Left lung (tissue), 4 donors: ENCODE measurements at regions not wholly inside any gene's neighbourhood (a gene's known extent, or its start where the extent isn't known, plus 50 kb on each side); places are given as distances from the start of the nearest gene placed in this dataset.

Source experiments
- ATAC-seq: fragments of 200-7000 bp; cut with Tn5 transposase; one replicate; pipeline ENCODE4 v1.9.1; 2020; ENCODE audit warnings: moderate library complexity
- DNase-seq, 4 donors: peaks; one replicate each; pipeline ENCODE4 v3.0.0-alpha.2; 2013 to 2020
- H3K27ac ChIP-seq, 2 donors: fragments of 200-600 bp; sonication (generic) in 1 of 2; one replicate each; pipeline versions ENCODE4 v1.5.0 to v1.8.0; 2020 to 2021
- H3K27me3 ChIP-seq, 2 donors: fragments of 200-600 bp; sonication (generic) in 1 of 2; one replicate each; pipeline versions ENCODE4 v1.5.0 to v1.8.0; 2020 to 2021
- H3K36me3 ChIP-seq, 2 donors: fragments of 200-600 bp; sonication (generic) in 1 of 2; one replicate each; pipeline versions ENCODE4 v1.5.0 to v1.8.0; 2020 to 2021
- H3K4me1 ChIP-seq, 2 donors: fragments of 200-600 bp; one replicate each; pipeline ENCODE4 v1.8.0; 2021
- H3K4me3 ChIP-seq, 2 donors: fragments of 200-600 bp; sonication (generic) in 1 of 2; one replicate each; pipeline versions ENCODE4 v1.5.0 to v1.8.0; 2020 to 2021; ENCODE audit warnings: mild to moderate bottlenecking in 1 of 2
- H3K9me3 ChIP-seq, 2 donors: fragments of 200-600 bp; sonication (generic) in 1 of 2; one replicate each; pipeline versions ENCODE4 v1.5.0 to v1.8.0; 2020 to 2021
- intact Hi-C, 2 donors: fragments of 100-400 bp; cut with DNase I; formaldehyde crosslinking; loops; one replicate each; pipeline versions ENCODE4 v1.11.2 to v1.14.2; 2022
- TF ChIP-seq, protein P1 (sequence below), 2 donors: fragments of 200-600 bp; sonication (generic) in 1 of 2; IDR thresholded peaks; one replicate each; pipeline versions ENCODE4 v1.5.0 to v1.8.0; 2021; ENCODE audit warnings: antibody characterized with exemption in 2 of 2
- donor health status: DM: no; HTN: yes; CAD: no.
- donor health status: DM: no; HTN: no; CAD: no.

DNA sequence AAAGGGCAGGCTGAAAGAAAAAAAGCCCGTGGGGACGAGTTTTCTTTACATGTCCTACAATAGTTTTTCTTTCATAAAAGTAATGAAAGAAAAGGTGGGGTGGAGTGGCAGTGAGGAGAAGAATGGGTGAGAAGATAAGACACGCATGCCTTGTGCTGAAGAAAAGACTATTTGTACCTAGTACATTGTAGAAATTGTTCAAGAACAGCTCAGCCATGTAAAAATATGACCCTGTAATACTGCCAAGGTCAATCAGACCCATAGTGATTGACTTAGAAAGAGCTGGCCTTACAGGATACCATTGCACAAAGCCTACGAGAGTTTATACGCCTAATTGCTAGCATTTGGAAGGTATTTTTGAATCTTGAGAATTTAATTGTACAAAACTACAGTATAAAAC, 126.0 kb upstream of the NRIP1 start:
- intact Hi-C loops = no loop called here
- H3K9me3 ChIP-seq = no peaks in the 10 kb centered on the region
- TF ChIP-seq, protein P1, sequence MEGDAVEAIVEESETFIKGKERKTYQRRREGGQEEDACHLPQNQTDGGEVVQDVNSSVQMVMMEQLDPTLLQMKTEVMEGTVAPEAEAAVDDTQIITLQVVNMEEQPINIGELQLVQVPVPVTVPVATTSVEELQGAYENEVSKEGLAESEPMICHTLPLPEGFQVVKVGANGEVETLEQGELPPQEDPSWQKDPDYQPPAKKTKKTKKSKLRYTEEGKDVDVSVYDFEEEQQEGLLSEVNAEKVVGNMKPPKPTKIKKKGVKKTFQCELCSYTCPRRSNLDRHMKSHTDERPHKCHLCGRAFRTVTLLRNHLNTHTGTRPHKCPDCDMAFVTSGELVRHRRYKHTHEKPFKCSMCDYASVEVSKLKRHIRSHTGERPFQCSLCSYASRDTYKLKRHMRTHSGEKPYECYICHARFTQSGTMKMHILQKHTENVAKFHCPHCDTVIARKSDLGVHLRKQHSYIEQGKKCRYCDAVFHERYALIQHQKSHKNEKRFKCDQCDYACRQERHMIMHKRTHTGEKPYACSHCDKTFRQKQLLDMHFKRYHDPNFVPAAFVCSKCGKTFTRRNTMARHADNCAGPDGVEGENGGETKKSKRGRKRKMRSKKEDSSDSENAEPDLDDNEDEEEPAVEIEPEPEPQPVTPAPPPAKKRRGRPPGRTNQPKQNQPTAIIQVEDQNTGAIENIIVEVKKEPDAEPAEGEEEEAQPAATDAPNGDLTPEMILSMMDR (IDR thresholded peaks at IDR 0.05) = no peak
- H3K36me3 ChIP-seq = no peaks in the 10 kb centered on the region
- H3K4me3 ChIP-seq = no peak overlapping the region
- DNase-seq (no peak), ATAC-seq (no peak)
- H3K27ac ChIP-seq = no peak overlapping the region
- no peaks in the 10 kb centered on the region for H3K27me3 ChIP-seq
- H3K4me1 ChIP-seq = no peaks in the 10 kb centered on the region

DNA sequence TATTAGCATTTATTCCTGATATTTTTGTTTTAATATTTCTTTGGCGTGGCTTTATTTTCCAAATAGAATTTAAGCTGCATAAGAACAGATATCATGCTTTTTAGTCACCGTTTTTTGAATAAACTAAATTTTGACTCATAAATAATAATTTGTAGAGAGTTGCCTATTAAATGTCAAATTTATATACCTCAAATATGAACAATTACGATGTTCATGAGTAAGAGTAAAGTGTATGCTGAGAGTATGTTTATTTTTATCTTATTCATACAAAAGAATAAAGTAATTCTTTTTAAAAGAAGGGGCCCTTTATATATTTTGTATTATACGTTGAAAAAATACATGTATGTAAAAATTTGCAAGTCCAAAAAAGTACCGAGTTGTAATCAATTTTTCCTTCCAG, 126.5 kb upstream of the NRIP1 start:
- intact Hi-C loops = no loop called here
- ATAC-seq (no peak), DNase-seq (no peak)

DNA sequence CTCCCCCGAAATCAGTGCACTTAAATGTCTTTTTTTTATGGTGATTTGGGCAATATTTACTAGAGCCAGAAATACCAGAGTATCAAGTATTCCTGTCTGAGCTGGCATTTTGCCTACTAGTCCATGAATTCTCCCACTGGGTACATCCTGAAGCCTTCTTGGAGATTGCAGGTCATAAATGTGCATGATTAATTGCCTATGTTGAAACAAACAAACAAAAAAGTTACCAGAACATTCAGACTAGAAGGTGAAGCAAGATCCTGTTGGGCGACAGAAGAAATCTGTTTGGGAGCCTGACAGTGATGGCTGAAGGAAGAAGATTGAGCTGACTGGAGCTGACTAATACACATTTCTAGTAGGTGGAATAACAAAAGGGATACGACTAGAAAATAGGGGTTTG, 127.4 kb upstream of the NRIP1 start:
- no peak overlapping the region for H3K4me3 ChIP-seq
- H3K36me3 ChIP-seq = no peaks in the 10 kb centered on the region
- TF ChIP-seq, protein P1 (IDR thresholded peaks at IDR 0.05) = no peak
- no peak for ATAC-seq
- no peaks in the 10 kb centered on the region for H3K4me1 ChIP-seq
- no peak for DNase-seq
- H3K9me3 ChIP-seq = no peaks in the 10 kb centered on the region
- no peak overlapping the region for H3K27ac ChIP-seq
- no peaks in the 10 kb centered on the region for H3K27me3 ChIP-seq
- intact Hi-C loops = no loop called here

More for the DNA sequence above, 126.5 kb upstream of the NRIP1 start:
- Histone ChIP-seq H3K4me1 (no peaks in the 10 kb centered on the region), H3K9me3 (no peaks in the 10 kb centered on the region), H3K4me3 (no peak overlapping the region), H3K27me3 (no peaks in the 10 kb centered on the region), H3K36me3 (no peaks in the 10 kb centered on the region), H3K27ac (no peak overlapping the region)
- TF ChIP-seq, protein P1 (IDR thresholded peaks at IDR 0.05) = no peak

DNA sequence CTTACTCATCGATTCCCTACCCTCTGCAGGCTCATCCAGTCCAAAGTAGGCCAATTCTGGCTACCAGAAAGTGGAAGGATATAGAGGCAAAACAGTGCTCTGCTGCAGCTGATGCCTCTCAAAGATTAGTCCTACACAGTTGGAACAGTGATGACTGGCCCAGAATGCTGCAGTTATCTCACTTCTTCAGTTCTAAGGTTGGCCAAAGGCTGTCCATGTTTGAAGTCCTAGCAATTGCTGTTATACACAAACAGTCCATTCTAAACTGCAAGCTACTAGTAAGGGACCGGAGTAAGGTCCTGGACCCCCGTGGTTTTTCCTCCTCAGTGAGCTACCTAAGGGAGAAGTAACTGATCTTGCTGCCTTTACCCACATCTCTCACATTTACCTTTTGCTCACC, 129.1 kb upstream of the NRIP1 start:
- no peak for DNase-seq
- intact Hi-C loops = no loop called here
- Histone ChIP-seq H3K27me3 (no peaks in the 10 kb centered on the region), H3K4me1 (no peaks in the 10 kb centered on the region), H3K27ac (no peak overlapping the region), H3K9me3 (no peaks in the 10 kb centered on the region), H3K36me3 (no peaks in the 10 kb centered on the region), H3K4me3 (no peak overlapping the region)
- TF ChIP-seq, protein P1 (IDR thresholded peaks at IDR 0.05) = no peak
- ATAC-seq = no peak

DNA sequence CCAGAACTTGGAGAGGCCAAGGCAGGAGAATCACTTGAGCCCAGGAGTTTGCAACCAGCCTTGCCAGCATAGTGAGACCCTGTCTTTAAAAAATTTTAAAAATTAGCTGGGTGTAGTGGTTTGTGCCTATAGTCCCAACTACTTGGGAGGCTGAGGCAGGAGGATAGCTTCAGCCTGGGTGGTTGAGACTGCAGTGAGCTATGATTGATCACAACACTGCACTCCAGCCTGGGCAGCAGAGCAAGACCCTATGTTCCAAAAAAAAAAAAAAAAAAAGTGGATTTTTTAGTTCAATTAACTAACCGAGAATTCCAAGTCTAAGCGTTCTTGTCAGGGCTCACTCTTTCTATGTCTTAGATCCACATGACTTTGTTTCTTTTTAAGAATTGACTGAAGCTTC, 130.3 kb upstream of the NRIP1 start:
- no peak for ATAC-seq
- intact Hi-C loops = no loop called here
- DNase-seq = no peak
- no peaks in the 10 kb centered on the region for H3K4me1 ChIP-seq
- TF ChIP-seq, protein P1 (IDR thresholded peaks at IDR 0.05) = no peak
- no peaks in the 10 kb centered on the region for H3K36me3 ChIP-seq
- H3K4me3 ChIP-seq = no peak overlapping the region
- H3K9me3 ChIP-seq = no peaks in the 10 kb centered on the region
- no peaks in the 10 kb centered on the region for H3K27me3 ChIP-seq
- H3K27ac ChIP-seq = no peak overlapping the region
